DMS79 (cell line): ENCODE measurements at regions not wholly inside any gene's neighbourhood (a gene's known extent, or its start where the extent isn't known, plus 50 kb on each side); places are given as distances from the start of the nearest gene placed in this dataset.
"Not testable (repeated sequence)": the region's sequence is repeated elsewhere in the genome, so short reads cannot be mapped to it uniquely, and the experiment has no call there.

Experiments used
- DNase-seq: peaks from one replicate; lab custom pipeline; 2025; lab: John Stamatoyannopoulos, UW

DNA sequence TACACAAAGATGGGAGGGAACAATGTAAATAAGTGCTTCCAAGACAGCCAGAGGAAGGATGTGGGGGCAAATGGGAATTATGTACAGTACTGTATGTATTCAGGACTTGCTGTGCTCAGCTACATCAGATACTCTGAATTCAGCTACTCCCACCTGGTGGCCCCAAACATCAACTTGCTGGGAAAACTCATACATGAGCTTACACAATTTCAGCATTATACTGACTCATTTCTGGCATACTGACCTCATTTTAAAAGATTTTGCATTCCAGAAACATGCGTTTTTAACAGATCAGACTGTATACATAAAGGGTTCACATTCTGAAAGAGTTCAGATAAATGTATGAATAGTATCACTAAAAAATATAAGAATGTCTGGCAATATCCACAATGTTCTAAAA lies 59.7 kb downstream of the GPX5 start:
- no peak for DNase-seq

DNA sequence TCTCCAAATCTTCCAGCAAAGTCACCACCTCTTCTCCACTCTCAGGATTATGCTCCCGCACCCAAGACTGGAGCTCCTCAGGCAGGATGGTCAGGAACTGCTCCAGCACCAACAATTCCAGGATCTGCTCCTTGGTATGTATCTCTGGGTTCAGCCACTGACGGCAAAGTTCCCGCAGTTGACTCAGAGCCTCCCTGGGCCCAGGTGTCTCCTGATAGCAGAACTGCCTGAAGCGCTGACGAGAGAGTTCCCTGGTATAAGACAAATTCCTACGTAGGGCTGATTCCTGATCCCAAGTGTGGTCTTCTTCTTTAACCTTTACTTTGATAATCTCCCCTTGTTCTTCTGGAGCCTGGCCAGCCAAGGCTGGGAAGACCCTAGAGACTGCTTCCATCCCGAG lies 60.6 kb downstream of the GPX5 start:
- DNase-seq: peak; percentile 5

DNA sequence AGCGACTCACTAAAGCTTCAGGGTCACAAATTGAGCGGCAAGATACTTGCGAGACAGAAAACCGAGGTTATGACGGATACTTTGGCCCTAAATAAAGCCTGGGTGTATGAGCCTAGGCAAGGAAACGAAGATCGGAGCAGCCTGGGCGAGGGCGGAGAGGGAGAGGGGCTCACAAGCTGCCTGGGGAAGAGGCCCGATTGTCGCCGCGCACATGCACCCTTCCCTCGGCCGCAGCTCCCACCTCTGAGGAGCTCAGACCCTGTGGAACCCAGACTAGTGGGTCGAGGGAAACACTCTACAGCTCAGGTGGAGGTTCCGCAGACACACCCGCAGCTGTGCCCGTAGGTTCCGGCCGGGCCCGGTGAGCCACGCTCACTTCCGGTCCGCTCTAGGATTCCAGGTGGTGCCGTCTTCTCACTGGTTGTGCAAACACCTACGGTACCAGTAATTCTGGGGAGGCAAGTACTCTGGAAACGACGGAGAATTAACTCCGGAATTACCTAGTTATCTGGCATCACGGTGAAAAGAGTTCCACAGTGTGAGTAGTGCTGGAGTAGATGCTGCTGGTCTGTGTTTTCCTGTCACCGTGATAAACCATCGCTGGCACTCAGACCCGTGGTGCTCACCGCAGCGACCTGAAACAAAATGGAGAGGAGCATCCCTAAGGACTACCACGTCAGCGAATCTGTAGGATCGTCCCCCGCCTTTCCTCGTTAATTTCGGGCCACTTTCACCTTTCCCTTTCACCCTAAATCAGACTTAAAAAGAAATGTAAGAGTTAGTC lies 61.5 kb downstream of the GPX5 start:
- peak; percentile 92 for DNase-seq

DNA sequence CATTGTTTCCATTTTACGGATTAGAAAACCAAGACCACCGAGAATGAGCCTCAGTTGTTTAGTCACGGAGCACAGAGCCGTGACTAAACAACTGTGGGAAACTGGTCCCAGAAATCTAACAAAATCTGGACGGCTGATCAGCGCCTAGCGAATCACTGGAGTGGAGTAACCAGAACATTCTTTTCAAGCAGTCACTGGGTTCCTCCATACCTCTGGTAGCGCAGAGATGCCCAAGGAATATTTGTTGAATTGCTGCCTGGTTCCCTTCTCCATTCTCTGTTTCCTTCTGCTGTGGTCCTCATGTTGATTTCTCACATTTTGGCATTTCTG lies 62.0 kb downstream of the GPX5 start:
- peak; percentile 31 for DNase-seq

DNA sequence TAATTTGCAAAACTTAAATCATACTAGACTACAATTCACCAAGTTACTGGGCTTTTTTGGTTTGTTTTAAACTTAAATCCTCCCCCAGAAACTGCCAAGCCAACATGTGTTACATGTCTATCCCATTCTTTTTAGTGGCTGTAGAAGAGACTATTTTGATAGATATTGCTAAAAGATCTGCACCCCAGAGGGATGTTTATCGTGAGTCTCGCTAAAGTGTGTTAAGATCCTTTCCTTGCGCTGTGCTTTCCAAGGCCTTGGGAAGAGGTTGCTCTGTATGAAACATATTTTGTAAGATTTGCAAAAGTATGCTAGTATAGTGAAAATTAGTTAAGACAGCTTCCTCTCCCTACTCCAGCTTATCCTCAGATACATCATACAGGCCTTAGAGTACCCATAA lies 63.0 kb downstream of the GPX5 start:
- DNase-seq: no peak

DNA sequence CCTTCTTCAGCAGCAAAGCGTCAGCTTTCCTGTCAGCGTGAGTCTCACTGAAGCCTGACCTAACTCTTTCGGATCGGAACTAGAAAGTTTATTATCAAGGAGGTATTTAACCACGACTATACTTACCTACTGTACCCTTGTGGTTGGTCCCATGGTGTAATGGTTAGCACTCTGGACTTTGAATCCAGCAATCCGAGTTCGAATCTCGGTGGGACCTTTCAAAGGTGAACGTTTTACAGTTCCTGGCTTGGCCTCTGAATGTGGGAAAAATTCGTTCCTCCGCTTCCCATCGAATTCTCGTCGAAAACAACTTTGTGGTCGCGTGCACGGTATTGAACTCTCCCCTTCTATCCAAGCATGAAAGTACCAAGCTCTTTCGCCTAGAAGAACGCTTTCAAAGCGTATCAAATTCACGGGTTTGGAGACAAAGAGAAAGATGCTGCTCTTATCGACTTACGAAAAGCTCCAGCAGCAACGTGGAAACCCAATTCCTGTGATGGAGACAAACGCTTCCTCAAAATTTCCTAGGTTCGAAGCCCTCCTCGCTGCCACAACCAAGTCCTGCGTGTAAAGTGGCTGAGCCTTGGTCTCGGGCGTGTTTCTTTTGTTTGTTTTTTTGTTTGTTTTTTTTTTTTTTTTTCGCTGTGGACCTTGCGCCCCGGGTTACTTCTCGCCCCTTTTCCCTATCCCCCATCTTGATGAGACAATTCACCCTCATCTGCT lies 63.7 kb downstream of the GPX5 start:
- DNase-seq: no peak

DNA sequence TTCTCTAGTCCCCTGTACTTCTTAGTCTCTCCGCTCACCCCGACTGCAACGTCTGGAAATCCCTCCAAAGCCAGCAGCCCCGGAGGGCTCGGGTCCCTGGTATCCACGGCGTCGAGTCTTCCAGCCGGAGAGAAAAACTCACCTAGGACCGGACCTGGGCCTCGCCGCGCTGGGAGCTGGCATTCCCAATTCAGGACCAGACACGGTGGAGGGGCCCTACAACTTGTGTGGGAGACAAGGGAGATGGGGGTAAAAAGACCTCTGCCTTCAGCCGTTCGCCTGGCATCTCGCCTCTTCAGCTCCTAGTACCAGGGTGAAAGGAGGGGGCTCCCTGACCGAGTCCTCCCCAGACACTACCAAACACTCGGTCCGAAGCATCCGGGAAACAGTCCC lies 64.3 kb downstream of the GPX5 start:
- DNase-seq: no peak

DNA sequence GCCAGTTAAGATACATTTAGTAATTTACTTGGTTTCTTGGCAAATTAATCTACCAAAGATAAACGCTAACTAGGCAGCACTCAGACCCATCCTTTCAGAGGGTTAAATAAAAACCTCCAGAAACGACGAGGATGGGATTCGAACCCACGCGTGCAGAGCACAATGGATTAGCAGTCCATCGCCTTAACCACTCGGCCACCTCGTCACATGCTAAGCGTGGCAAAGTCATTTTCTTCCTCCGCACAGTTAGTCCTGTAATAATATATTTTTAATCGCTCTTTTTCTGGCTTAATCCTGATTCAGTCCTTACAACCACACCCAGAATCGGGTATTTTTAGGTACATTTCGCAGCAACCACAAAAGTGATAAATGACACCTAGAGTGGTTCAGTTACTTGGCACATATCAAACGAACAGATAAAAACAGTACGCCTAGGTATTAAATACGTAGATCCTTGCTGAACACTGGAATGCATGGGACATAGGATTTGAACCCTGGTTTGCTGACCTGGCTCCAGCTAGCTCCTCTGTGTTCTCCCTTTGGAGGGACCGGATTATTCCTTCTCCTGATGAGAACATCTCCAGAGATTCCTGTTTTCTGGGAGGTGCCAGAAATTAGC lies 71.6 kb downstream of the GPX5 start:
- peak; percentile 18 for DNase-seq

DNA sequence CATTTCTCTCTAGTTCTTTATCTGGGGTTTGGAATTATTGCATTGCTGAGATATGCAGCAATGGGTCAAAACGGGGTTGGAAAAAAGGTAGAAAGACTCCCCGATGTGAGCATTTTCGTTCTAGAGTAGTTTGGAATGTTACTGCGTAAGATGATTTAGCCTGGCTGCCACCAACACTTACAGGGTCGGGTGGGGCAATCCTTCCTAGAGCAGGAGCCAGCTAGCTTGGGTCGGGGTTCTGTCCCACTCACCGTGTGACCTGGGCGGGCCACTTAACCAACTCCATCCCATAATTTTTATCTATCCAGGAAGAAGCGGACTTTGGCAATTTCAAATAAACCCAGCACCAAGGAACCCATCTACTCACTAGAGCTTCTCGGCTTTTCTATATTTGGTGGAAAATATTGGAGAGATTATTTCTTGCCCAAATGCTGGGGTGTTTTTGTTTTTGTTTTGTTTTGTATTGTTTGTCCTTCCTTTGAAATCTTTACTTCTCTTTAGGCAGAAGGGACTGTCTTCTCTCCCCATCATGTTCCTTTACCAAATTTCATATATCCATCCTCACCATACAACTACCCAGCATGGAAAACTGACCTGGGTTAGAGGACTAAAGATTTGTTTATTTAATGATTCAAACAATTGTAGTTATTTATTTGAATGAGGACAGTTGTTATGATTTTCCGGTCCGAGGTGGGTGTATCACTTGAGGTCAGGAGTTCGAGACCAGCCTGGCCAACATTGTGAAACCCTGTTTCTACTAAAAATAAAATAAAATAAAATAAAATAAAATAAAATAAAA lies 72.4 kb downstream of the GPX5 start:
- DNase-seq: no peak

DNA sequence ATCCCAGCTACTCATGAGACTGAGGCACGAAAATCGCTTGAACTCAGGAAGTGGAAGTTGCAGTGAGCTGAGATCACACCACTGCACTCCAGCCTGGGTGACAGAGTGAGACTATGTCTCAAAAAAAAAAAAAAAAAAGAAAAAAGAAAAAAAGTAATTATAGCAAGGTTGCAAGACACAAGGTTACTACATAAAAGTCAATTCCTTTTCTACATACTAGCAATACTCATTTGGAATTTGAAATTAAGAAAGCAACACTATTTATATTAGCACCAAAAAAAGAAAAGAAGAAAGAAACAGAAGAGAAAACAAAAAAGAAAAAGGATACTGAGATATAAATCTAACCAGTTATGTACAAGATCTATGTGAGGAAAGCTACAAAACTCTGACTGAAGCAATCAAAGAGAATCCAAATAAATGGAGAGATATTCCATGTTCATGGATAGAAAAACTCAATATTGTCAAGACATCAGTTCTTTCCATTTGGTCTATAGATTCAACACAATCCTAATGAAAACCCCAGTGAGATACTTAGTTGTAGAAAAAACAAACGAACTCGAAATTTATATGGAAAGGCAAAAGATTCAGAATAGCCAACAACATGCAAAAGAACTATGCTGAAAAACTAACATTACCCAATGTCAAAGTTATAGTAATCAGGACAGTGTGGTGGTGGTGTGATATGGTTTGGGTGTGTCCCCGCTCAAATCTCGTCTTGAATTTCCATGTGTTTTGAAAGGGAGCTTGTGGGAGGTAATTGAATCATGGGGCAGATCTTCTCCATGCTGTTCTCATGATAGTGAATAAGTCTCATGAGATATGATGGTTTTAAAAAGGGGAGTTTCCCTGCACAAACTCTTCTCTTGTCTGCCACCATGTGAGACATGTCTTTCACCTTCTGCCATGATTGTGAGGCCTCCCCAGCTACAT lies 73.3 kb downstream of the GPX5 start:
- DNase-seq: no peak

DNA sequence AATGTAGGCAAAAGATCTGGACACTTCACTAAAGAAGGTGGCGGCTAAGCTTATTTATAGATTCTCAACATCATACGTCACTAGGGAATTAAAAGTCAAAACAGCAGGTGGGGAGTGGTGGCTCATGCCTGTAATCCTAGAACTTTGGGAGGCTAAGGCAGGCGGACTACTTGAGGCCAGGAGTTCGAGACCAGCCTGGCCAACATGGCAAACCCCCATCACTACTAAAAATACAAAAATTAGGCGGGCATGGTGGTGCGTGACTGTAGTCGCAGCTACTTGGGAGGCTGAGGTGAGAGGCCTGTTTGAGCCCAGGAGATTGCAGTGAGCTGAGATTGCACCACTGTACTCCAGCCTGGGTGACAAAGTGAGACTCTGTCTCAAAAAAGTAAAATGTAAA lies 74.6 kb downstream of the GPX5 start:
- DNase-seq: no peak

DNA sequence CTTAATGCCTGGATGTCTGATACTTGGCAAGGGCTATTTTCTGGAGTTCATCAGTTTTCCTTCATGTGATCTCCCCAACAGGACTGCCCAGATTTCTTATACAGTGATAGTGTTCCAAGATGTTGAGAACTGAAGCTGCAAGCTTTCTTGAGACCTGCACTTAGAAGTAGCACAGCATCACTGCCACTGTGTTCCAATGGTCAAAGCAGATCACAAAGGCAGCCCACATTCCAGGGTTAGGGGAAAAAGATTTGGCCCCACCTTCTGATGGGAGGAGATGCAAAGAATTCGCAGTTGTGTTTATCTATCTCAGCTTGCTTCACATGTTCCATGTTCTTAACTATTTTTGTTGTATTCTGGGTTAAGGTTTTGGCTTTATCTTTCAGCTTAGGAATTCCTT lies 78.2 kb downstream of the GPX5 start:
- no peak for DNase-seq

DNA sequence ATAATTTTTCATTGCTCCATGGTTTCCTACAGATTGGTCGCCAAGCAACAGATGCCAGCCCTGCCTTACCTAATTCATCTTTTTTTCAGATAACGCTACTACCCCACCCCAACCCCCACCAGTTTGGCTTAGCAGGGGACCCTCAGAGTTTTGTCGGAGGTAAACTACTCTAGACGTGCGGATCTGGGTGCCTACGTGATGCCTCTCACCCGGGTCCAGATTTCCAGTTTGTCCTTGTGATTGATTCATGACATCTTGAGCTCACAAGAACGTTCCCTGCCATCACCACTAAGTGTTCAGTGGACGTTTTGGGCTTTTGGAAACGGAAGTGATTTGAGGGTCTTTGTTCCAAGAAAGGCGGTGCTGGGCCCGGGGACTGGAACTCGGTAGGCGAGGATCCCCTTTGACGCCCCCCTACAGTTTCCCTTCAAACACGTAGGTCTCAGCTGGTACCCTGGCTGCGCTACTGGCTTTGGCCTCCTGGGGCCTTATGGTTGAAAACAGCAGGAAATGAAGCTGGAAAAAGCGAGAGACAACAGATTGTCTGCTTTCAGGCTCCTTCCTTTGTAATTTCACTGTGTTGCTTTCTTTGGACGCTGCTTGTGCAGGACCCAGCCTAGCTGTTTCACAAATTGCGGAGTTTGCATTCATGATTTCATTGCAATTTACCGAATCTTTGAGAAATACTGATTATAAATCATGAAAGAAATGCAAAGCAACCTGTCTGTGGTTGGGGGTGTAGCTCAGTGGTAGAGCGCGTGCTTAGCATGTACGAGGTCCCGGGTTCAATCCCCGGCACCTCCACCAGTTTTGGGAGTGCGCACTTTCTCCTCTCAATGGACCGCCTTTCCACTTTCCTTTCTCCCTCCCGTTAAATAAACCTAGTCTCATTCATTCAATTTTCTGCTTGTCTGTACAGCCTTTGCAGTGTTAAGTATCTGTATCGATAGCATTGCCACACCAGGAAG lies 81.0 kb downstream of the GPX5 start:
- DNase-seq: peak; percentile 87

DNA sequence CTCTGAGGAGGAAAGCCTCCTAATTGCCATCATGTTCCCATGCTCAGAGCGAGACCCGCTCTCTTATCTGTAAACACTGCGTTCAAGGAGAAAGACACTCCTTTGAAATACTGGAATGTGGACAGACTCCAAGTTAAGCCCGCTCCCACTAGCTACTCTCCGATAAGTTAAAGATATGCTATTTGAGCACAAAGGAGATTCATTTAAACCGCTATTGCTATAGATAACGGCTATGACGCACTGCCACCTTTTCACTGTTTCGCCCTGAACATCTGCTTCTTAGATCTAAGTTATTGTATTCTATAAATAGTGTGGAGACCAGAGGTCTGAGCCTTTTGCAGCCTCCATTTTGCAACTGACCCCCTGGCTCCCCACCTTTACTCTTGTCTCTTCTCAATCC lies 82.3 kb downstream of the GPX5 start:
- DNase-seq: no peak

DNA sequence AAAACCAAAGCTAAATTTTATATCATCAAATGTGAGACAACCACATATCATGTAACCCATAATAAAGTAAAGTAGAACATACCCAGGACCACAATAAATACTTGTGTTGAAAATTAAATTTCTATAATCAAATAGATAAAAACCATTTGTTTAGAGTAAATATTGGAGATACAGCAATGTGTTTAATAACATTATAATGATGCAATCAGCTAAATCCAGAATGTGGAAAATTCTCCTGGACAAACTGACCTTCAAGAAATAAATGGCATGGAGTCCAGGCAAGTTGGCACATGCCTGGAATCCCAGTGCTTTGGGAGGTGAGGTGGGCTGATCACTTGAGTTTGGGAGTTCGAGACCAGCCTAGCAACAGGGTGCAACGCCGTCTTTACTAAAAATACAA lies 84.0 kb downstream of the GPX5 start:
- DNase-seq: no peak

DNA sequence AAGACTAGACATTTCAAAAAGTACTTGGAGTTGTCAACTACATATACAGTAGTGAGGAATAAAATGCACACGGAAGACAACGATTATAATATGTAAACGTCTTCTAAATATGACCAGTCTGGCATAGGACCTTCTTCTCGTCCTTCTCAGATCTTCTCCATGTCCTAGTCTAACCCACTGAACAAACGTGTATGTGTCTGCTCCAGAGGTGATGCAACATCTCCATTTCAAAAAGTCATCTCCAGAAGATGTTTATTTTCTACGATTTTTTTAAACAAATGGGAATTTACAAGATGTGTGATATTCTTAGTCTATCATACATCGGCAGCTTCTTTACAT lies 89.9 kb downstream of the GPX5 start:
- no peak for DNase-seq

DNA sequence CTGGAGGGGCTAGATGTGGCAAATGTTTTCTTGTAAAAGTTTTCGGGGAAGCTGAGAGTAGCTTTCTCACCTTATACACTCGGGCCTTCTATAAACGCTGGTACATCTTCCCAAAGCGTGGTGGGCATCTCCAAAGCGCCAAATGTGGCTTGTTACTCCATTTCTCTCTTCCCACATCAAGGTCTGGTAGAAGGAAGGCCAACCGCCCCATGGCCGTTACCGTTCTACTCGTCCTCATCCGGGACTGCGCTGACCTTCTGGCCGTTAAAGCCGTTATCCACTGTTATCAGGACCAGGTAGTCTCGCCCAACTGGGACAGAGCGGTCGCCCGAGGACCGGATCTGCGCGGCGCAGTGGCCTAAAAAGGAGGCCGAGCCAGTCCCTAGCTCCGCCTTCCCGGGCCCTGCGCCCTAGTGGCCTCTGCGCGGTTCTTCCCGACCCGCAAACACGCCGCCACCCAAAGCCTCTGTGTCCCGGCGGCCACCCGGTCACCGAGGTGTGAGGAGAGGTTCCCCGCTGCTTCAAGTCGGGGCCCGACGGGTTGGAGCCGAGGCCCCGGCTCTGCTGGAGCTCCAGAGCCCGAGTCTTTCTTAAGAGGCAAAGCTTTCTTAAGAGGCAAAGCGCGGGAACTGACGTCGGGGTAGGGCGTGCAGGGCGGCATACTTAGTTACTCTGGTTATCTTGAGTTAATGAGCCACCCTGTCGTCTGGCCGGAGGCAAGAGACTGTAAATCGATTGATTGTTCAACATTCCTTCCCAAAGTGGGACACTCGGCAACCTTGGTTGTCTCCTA lies 90.5 kb downstream of the GPX5 start:
- DNase-seq: no peak

DNA sequence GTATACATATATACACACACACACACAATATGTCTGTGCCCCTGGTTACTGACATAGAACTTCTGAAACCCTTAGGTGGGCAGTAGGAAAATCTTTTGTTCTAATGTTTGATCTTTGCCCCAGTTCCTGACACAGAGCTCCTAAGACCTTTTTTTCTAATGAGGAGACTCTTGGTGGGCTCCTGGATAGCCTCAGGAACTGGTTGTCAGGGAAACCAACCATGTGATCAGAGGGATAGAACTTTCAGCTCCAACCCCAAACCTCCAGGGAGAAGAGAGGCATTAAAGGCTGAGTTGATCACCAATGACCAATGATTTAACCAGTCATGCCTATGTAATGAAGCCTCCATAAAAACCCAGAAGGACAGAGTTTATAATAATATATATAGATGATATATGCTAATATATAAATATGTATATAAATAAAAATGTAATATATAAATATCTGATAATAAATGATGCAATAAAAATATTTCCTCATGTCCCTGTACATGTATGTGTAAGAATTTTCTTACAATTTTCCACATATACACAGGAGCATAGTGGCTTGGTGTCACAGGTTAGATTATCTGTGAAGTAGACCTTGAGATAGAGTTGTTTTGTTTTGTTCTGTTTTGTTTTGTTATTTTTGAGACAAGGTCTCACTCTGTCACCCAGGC lies 93.3 kb downstream of the GPX5 start:
- DNase-seq: no peak

DNA sequence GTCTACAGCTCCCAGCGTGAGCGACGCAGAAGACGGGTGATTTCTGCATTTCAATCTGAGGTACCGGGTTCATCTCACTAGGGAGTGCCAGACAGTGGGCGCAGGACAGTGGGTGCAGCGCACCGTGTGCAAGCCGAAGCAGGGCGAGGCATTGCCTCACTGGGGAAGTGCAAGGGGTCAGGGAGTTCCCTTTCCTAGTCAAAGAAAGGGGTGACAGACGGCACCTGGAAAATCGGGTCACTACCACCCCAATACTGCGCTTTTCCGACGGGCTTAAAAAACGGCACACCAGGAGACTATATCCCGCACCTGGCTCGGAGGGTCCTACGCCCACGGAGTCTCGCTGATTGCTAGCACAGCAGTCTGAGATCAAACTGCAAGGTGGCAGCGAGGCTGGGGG lies 95.6 kb downstream of the GPX5 start:
- not testable (repeated sequence) for DNase-seq
